ENCODE measurements at regions not wholly inside any gene's neighbourhood (a gene's known extent, or its start where the extent isn't known, plus 50 kb on each side); places are given as distances from the start of the nearest gene placed in this dataset.

- H3K4me3 ChIP-seq (ENCODE audit: low read length in 2 of 2) = no peak overlapping the region
- no peaks in the 10 kb centered on the region for H3K36me3 ChIP-seq (ENCODE audit: control insufficient read depth in 2 of 2, insufficient read depth in 2 of 2, low read length in 2 of 2)
- no peak overlapping the region for H3K9ac ChIP-seq (ENCODE audit: low read length in 2 of 2)
- no peaks in the 10 kb centered on the region for H3K9me3 ChIP-seq (ENCODE audit: control insufficient read depth in 2 of 2, low read length in 2 of 2)
- no peaks in the 10 kb centered on the region for H3K27me3 ChIP-seq (ENCODE audit: control insufficient read depth in 1 of 2, insufficient read depth in 2 of 2, low read length in 2 of 2)
- H3K4me1 ChIP-seq (ENCODE audit: control insufficient read depth, insufficient read depth, low read length) = no peaks in the 10 kb centered on the region
- H3K27ac ChIP-seq (ENCODE audit: low read length) = no peak overlapping the region
Observed at GRCh38 chr5:106307265-106307664, 1363.5 kb downstream of the EFNA5 start.

GRCh38 chr5:106306313-106307028 is 1364.3 kb downstream of the EFNA5 start:
- H3K9ac ChIP-seq (ENCODE audit: low read length in 2 of 2) = no peak overlapping the region
- H3K4me3 ChIP-seq (ENCODE audit: low read length in 2 of 2) = no peak overlapping the region
- H3K27ac ChIP-seq (ENCODE audit: low read length) = no peak overlapping the region
- H3K36me3 ChIP-seq (ENCODE audit: control insufficient read depth in 2 of 2, insufficient read depth in 2 of 2, low read length in 2 of 2) = no peaks in the 10 kb centered on the region
- H3K4me1 ChIP-seq (ENCODE audit: control insufficient read depth, insufficient read depth, low read length) = no peaks in the 10 kb centered on the region
- H3K9me3 ChIP-seq (ENCODE audit: control insufficient read depth in 2 of 2, low read length in 2 of 2) = no peaks in the 10 kb centered on the region
- no peaks in the 10 kb centered on the region for H3K27me3 ChIP-seq (ENCODE audit: control insufficient read depth in 1 of 2, insufficient read depth in 2 of 2, low read length in 2 of 2)

GRCh38 chr5:106303911-106304310 is 1366.8 kb downstream of the EFNA5 start:
- Histone ChIP-seq H3K4me3 (ENCODE audit: low read length in 2 of 2) (no peak overlapping the region), H3K27ac (ENCODE audit: low read length) (no peak overlapping the region)

GRCh38 chr5:106292654-106293053 is 1378.1 kb downstream of the EFNA5 start:
- no peak overlapping the region for H3K4me3 ChIP-seq (ENCODE audit: low read length in 2 of 2)
- H3K4me1 ChIP-seq (ENCODE audit: control insufficient read depth, insufficient read depth, low read length) = no peaks in the 10 kb centered on the region
- no peak overlapping the region for H3K9ac ChIP-seq (ENCODE audit: low read length in 2 of 2)
- no peak overlapping the region for H3K27ac ChIP-seq (ENCODE audit: low read length)
- H3K27me3 ChIP-seq (ENCODE audit: control insufficient read depth in 1 of 2, insufficient read depth in 2 of 2, low read length in 2 of 2) = no peaks in the 10 kb centered on the region
- no peaks in the 10 kb centered on the region for H3K36me3 ChIP-seq (ENCODE audit: control insufficient read depth in 2 of 2, insufficient read depth in 2 of 2, low read length in 2 of 2)
- no peaks in the 10 kb centered on the region for H3K9me3 ChIP-seq (ENCODE audit: control insufficient read depth in 2 of 2, low read length in 2 of 2)

More at GRCh38 chr5:106303911-106304310, 1366.8 kb downstream of the EFNA5 start:
- Histone ChIP-seq H3K27me3 (ENCODE audit: control insufficient read depth in 1 of 2, insufficient read depth in 2 of 2, low read length in 2 of 2) (no peaks in the 10 kb centered on the region), H3K4me1 (ENCODE audit: control insufficient read depth, insufficient read depth, low read length) (no peaks in the 10 kb centered on the region), H3K36me3 (ENCODE audit: control insufficient read depth in 2 of 2, insufficient read depth in 2 of 2, low read length in 2 of 2) (no peaks in the 10 kb centered on the region), H3K9me3 (ENCODE audit: control insufficient read depth in 2 of 2, low read length in 2 of 2) (no peaks in the 10 kb centered on the region), H3K9ac (ENCODE audit: low read length in 2 of 2) (no peak overlapping the region)

GRCh38 chr5:106290841-106291240 is 1379.9 kb downstream of the EFNA5 start:
- Histone ChIP-seq H3K27me3 (ENCODE audit: control insufficient read depth in 1 of 2, insufficient read depth in 2 of 2, low read length in 2 of 2) (no peaks in the 10 kb centered on the region), H3K4me3 (ENCODE audit: low read length in 2 of 2) (no peak overlapping the region), H3K9ac (ENCODE audit: low read length in 2 of 2) (no peak overlapping the region), H3K27ac (ENCODE audit: low read length) (no peak overlapping the region), H3K9me3 (ENCODE audit: control insufficient read depth in 2 of 2, low read length in 2 of 2) (no peaks in the 10 kb centered on the region), H3K4me1 (ENCODE audit: control insufficient read depth, insufficient read depth, low read length) (no peaks in the 10 kb centered on the region), H3K36me3 (ENCODE audit: control insufficient read depth in 2 of 2, insufficient read depth in 2 of 2, low read length in 2 of 2) (no peaks in the 10 kb centered on the region)

- H3K9me3 ChIP-seq (ENCODE audit: control insufficient read depth in 2 of 2, low read length in 2 of 2) = no peaks in the 10 kb centered on the region
- no peaks in the 10 kb centered on the region for H3K27me3 ChIP-seq (ENCODE audit: control insufficient read depth in 1 of 2, insufficient read depth in 2 of 2, low read length in 2 of 2)
- no peak overlapping the region for H3K4me3 ChIP-seq (ENCODE audit: low read length in 2 of 2)
- no peak overlapping the region for H3K27ac ChIP-seq (ENCODE audit: low read length)
- H3K9ac ChIP-seq (ENCODE audit: low read length in 2 of 2) = no peak overlapping the region
- H3K36me3 ChIP-seq (ENCODE audit: control insufficient read depth in 2 of 2, insufficient read depth in 2 of 2, low read length in 2 of 2) = no peaks in the 10 kb centered on the region
- no peaks in the 10 kb centered on the region for H3K4me1 ChIP-seq (ENCODE audit: control insufficient read depth, insufficient read depth, low read length)
Observed at GRCh38 chr5:106288979-106289378, 1381.8 kb downstream of the EFNA5 start.

GRCh38 chr5:106277540-106278096 is 1393.1 kb downstream of the EFNA5 start:
- no peak overlapping the region for H3K9ac ChIP-seq (ENCODE audit: low read length in 2 of 2)
- no peak overlapping the region for H3K4me3 ChIP-seq (ENCODE audit: low read length in 2 of 2)
- no peaks in the 10 kb centered on the region for H3K4me1 ChIP-seq (ENCODE audit: control insufficient read depth, insufficient read depth, low read length)
- H3K36me3 ChIP-seq (ENCODE audit: control insufficient read depth in 2 of 2, insufficient read depth in 2 of 2, low read length in 2 of 2) = no peaks in the 10 kb centered on the region
- peaks cover 0 to 4% of the 10 kb centered on the region in 2 donors for H3K9me3 ChIP-seq (ENCODE audit: control insufficient read depth in 2 of 2, low read length in 2 of 2)
- no peaks in the 10 kb centered on the region for H3K27me3 ChIP-seq (ENCODE audit: control insufficient read depth in 1 of 2, insufficient read depth in 2 of 2, low read length in 2 of 2)
- no peak overlapping the region for H3K27ac ChIP-seq (ENCODE audit: low read length)

GRCh38 chr5:106269252-106269843 is 1401.4 kb downstream of the EFNA5 start:
- H3K4me3 ChIP-seq (ENCODE audit: low read length in 2 of 2) = no peak overlapping the region
- H3K4me1 ChIP-seq (ENCODE audit: control insufficient read depth, insufficient read depth, low read length) = no peaks in the 10 kb centered on the region
- no peak overlapping the region for H3K27ac ChIP-seq (ENCODE audit: low read length)
- no peaks in the 10 kb centered on the region for H3K36me3 ChIP-seq (ENCODE audit: control insufficient read depth in 2 of 2, insufficient read depth in 2 of 2, low read length in 2 of 2)
- no peak overlapping the region for H3K9ac ChIP-seq (ENCODE audit: low read length in 2 of 2)
- H3K27me3 ChIP-seq (ENCODE audit: control insufficient read depth in 1 of 2, insufficient read depth in 2 of 2, low read length in 2 of 2) = no peaks in the 10 kb centered on the region
- H3K9me3 ChIP-seq (ENCODE audit: control insufficient read depth in 2 of 2, low read length in 2 of 2) = peaks cover 0 to 4% of the 10 kb centered on the region in 2 donors

GRCh38 chr5:106267256-106267655 is 1403.5 kb downstream of the EFNA5 start:
- H3K4me3 ChIP-seq (ENCODE audit: low read length in 2 of 2) = no peak overlapping the region
- H3K9me3 ChIP-seq (ENCODE audit: control insufficient read depth in 2 of 2, low read length in 2 of 2) = no peaks in the 10 kb centered on the region
- no peak overlapping the region for H3K9ac ChIP-seq (ENCODE audit: low read length in 2 of 2)
- H3K36me3 ChIP-seq (ENCODE audit: control insufficient read depth in 2 of 2, insufficient read depth in 2 of 2, low read length in 2 of 2) = no peaks in the 10 kb centered on the region
- no peak overlapping the region for H3K27ac ChIP-seq (ENCODE audit: low read length)
- H3K4me1 ChIP-seq (ENCODE audit: control insufficient read depth, insufficient read depth, low read length) = no peaks in the 10 kb centered on the region
- no peaks in the 10 kb centered on the region for H3K27me3 ChIP-seq (ENCODE audit: control insufficient read depth in 1 of 2, insufficient read depth in 2 of 2, low read length in 2 of 2)

- no peak overlapping the region for H3K9ac ChIP-seq (ENCODE audit: low read length in 2 of 2)
- H3K27ac ChIP-seq (ENCODE audit: low read length) = no peak overlapping the region
- H3K4me3 ChIP-seq (ENCODE audit: low read length in 2 of 2) = no peak overlapping the region
- no peaks in the 10 kb centered on the region for H3K36me3 ChIP-seq (ENCODE audit: control insufficient read depth in 2 of 2, insufficient read depth in 2 of 2, low read length in 2 of 2)
- H3K27me3 ChIP-seq (ENCODE audit: control insufficient read depth in 1 of 2, insufficient read depth in 2 of 2, low read length in 2 of 2) = no peaks in the 10 kb centered on the region
- no peaks in the 10 kb centered on the region for H3K4me1 ChIP-seq (ENCODE audit: control insufficient read depth, insufficient read depth, low read length)
- no peaks in the 10 kb centered on the region for H3K9me3 ChIP-seq (ENCODE audit: control insufficient read depth in 2 of 2, low read length in 2 of 2)
Observed at GRCh38 chr5:106262395-106262794, 1408.3 kb downstream of the EFNA5 start.
